Central memory CD4-positive, alpha-beta T cell (primary cell): ENCODE measurements at regions not wholly inside any gene's neighbourhood (a gene's known extent, or its start where the extent isn't known, plus 50 kb on each side); places are given as distances from the start of the nearest gene placed in this dataset.
"Not testable (repeated sequence)": the region's sequence is repeated elsewhere in the genome, so short reads cannot be mapped to it uniquely, and the experiment has no call there.

Experiments
- DNase-seq: peaks from one replicate; pipeline ENCODE4 v3.0.0; 2022

DNA sequence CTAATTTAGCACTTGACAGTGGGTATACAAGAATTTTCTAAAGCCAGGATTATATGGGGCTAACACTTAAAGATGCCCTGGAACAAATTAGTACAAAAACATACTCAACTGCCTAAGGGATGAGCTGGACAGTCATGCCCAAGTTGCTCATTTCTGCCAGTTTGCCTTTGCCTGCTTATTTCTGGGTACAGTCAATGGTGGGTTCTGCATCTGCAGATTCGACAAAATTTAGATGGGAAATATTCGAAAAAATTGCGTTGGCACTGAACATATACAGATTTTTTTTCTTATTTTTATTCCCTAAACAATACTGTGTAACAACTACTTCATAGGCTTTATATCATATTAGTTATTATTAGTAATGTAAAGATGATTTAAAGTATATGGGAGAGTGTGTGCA is 591.9 kb downstream of the EPM2A start:
- no peak for DNase-seq

GRCh38 chr6:145147559-145147958 is 587.8 kb downstream of the EPM2A start:
- DNase-seq, result no peak

GRCh38 chr6:145147981-145148749 is 587.2 kb downstream of the EPM2A start:
- no peak for DNase-seq

DNA sequence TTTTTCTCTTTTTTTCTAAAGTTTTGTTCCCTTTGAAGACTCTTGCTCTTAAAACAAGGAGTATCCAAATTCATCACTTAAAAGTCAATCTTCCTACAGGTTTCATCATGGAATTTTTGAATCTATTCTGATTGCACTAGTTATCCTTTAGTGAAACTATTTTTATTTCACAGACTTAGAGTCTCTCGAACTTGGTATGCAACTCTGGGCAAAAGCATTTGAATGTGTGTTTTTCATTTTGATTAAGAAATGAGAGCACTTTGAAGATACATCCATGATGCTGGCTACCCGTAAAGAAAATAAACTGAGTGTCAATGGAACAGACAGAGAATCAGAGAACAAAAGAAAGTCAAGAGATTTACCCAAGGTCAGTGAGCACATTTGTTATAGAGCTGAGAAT is 586.5 kb downstream of the EPM2A start:
- no peak for DNase-seq

GRCh38 chr6:145151624-145152023 is 583.7 kb downstream of the EPM2A start:
- DNase-seq, result no peak

GRCh38 chr6:145153495-145153894 is 581.8 kb downstream of the EPM2A start:
- DNase-seq, result no peak

DNA sequence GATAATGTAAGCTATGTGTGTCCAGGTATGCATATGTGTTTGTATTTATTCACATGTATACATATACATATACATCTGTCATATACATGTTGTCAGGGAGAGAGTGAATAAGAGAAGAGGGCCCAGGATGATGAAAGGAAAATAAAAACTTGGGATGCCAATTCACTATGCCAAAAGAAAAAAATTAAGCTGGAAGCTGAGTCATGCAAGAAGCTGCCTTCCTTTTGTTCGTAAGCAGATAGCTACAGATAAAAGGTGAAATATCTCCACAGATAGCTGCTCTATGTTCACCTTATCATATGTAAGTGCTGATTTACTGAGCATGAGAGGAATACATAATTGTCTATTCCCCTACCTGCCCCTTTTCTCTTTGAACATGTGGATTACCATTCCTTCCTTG is 579.9 kb downstream of the EPM2A start:
- no peak for DNase-seq

DNA sequence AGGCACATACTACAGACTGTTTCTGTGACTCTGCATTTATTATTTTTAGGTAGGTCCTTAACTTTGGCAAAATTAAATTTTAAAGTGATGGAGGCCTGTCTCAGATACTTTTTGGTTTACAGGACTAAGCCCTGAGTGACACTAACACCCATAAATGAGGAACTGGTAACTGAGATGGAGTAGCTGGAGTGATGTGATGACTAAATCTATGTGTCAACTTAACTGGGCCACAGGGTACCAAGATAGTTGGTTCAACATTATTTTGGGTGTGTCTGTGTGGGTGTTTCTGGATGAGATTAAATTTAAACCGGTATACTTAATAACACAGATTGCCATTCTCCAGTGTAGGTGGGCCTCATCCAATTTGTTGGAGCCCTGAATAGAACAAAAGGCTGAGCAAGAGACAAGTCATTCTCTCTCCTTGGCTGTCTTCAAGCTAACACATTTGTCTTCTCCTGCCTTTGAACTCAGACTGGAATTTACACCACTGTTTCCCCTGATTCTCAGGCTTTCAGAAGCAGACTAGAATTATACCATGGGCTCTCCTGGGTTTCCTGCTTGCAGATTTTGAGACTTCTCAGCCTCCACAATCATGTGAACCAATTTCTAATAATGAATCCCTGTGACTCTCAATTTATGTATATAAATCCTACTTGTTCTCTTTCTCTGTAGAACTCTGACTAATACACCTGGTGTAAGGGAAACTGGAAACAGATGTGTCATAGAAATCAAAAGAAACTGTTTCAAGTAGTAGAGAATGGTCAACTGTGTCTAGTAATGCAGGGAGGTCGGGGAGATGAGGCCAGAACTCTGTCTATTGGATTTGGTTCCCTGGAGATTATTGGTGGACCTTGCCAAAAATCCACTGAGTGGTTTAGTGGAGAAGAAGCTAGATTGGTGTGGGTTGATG is 579.2 kb downstream of the EPM2A start:
- no peak for DNase-seq

- DNase-seq, result not testable (repeated sequence)
These were observed 576.7 kb downstream of the EPM2A start for GRCh38 chr6:145158636-145159035.

GRCh38 chr6:145159921-145160320 is 575.4 kb downstream of the EPM2A start:
- DNase-seq, result no peak

DNA sequence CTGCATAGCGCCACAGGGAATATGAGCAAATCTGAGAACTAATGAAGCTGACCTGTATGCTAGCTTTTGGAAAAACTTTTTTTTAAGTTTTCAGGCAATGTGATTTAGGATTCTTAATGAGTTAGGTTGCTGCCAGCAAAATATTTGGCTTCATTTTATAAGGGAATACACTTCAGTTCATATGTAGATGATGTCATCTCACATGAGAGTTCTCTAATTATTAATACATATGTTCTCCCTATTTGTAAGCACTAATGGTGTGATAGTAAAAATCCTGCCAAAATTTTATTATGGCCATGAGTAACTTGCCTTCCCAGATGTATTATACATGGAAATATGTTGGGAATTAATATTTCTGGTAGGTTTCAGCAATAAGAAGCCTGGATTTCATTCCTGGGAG is 573.8 kb downstream of the EPM2A start:
- DNase-seq, result no peak

DNA sequence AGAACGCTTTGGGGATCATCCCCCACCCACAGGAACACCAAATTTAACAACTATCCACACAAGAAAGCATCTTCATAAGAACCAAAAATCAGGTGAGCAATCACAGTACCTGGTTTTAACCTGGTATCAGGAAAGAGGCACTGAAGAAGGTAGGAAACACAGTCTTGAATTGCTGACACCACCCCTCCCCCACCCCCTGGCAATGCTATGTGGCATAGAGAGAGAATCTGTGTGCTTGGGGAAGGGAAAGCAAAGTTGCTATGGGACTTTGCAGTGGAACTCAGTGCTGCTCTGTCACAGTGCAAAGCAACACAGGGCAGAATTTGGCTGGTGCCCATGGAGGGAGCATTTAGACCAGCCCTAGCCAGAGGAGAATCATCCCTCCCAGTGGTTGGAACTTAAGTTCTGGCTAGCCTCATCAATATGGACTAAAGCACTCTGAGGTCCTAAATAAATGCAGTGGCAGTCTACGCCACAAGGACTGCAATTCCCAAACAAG is 565.5 kb downstream of the EPM2A start:
- no peak for DNase-seq

- no peak for DNase-seq
These were observed 559.9 kb downstream of the EPM2A start for GRCh38 chr6:145175470-145175869.

- no peak for DNase-seq
These were observed 556.9 kb downstream of the EPM2A start for GRCh38 chr6:145178391-145178790.

DNA sequence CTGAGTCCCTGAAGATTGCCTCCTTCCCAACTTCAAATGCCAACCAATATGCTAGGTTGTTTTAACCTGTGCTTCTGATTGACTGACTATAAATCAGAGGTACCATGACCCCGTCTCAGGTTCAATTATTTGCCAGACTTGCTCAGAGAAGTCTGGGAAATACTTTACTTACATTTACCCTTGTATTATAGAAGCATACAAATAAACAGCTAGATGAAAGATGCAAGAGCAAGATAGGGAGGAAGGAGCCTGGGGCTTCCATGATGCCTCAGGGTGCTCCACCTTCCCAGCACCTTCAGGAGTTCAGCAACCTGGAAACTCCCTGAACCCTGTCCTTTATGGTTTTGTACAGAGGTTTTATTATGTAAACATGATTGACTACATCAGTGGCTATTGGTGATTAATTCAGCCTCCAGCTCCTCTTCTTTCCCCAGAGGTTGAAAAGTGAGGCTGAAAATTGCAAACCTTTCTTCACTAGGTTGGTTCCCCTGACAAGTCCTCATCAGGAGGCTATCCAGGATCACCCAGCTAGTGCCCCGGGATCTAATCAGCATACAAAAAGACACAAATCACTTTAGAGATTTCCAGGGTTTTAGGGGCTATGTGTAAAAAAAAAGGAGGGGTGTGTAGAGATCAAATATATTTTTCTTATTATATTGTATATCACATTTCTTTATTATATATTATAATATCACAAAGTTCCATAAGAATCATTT is 547.7 kb downstream of the EPM2A start:
- DNase-seq, result no peak

DNA sequence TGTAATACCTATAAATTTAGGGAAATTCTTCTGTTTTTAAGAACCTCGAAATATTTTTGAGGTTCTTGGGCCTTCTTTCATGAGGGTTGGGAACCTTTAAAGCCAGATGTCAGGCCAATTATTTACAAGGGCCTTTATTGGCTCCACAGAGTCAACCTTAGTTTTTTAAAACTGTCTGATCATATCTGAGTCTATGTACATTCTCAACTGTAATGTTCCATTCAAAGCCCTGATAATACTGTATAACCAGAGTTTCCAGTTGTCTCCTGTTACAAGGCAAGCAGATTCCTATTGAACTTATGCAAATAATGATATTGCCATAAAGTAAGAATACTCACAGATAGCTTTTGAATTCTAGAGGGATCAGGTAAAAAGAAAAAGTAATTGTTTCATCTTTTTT is 545.5 kb downstream of the EPM2A start:
- no peak for DNase-seq

- no peak for DNase-seq
These were observed 540.9 kb downstream of the EPM2A start for GRCh38 chr6:145194389-145194788.

DNA sequence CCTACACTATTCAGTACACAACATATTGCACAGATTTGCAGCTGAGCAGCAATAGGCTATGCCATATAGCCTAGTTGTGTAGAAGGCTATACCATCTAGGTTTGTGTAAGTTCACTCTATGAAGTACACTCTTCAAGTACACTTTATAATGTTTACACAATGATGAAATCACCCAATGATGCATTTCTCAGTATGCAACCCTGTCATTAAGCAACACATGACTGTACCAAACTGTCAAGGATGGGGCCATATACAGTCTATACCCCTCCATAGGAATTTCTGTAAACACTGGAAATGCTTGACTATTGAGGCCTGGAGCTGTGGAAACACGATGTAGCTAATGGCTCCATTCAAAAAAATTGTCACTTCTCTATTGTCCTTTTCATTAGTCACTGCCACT is 535.4 kb downstream of the EPM2A start:
- DNase-seq, result no peak

GRCh38 chr6:145204301-145204700 is 531.0 kb downstream of the EPM2A start:
- no peak for DNase-seq

GRCh38 chr6:145206247-145206907 is 528.9 kb downstream of the EPM2A start:
- no peak for DNase-seq

GRCh38 chr6:145208474-145208873 is 526.8 kb downstream of the EPM2A start:
- no peak for DNase-seq

GRCh38 chr6:145209272-145209671 is 526.0 kb downstream of the EPM2A start:
- no peak for DNase-seq

DNA sequence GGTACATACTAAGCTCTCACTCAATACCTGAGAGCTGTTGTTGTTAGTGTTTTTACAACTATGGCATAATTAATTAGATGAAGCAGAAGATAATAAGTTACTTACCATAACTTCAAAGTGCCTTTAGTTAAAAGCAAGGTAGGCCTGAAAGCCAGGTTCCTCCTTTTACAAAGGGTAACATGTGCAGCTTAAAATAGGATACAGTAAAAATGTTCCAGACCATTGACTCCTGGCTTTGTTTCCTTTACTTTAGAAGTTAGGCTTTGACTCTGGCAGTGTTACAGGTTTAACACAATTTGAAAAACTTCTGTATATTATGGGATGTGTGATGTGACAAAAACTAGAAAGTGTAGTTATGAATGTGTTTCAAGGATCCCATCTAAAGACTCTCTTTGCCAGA is 522.5 kb downstream of the EPM2A start:
- DNase-seq, result no peak
